Fibroblast of lung (primary cell): ENCODE measurements at regions not wholly inside any gene's neighbourhood (a gene's known extent, or its start where the extent isn't known, plus 50 kb on each side); places are given as distances from the start of the nearest gene placed in this dataset.

Experiments
- EZH2 ChIP-seq: IDR thresholded peaks from 2 replicates; pipeline ENCODE4 v1.5.1; 2012; ENCODE audit warnings: low read length, control low read depth, mild to moderate bottlenecking; ENCODE audit errors: missing control alignments
- TF ChIP-seq, protein P1 (sequence below), 2 donors: IDR thresholded peaks in 1 of 2; conservative IDR thresholded peaks in 1 of 2; 1 replicate in 1 of 2; 2 replicates in 1 of 2; pipeline ENCODE4 v1.5.1; 2011 to 2012; ENCODE audit warnings: low read length in 2 of 2, control low read depth in 1 of 2, inconsistent platforms in 1 of 2, low read depth in 1 of 2, mild to moderate bottlenecking in 1 of 2

DNA sequence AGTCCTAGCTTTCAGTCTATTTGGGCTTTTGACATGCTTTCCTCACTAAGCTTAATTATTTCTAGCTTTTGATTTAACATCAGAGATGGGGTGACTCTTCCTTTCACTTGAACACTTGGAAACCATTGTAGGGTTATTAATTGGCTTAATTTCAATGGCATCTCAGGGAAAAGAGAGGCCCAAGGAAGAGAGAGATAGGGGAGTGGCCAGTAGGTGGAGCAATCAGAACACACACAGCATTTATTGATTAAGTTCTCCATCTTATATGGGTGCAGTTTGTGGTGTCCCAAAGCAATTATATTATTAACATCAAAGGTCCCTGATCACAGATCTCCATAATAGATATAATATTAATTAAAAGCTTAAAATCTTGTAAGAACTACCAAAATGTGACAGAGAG lies 1466.1 kb upstream of the SEL1L start:
- TF ChIP-seq, protein P1, sequence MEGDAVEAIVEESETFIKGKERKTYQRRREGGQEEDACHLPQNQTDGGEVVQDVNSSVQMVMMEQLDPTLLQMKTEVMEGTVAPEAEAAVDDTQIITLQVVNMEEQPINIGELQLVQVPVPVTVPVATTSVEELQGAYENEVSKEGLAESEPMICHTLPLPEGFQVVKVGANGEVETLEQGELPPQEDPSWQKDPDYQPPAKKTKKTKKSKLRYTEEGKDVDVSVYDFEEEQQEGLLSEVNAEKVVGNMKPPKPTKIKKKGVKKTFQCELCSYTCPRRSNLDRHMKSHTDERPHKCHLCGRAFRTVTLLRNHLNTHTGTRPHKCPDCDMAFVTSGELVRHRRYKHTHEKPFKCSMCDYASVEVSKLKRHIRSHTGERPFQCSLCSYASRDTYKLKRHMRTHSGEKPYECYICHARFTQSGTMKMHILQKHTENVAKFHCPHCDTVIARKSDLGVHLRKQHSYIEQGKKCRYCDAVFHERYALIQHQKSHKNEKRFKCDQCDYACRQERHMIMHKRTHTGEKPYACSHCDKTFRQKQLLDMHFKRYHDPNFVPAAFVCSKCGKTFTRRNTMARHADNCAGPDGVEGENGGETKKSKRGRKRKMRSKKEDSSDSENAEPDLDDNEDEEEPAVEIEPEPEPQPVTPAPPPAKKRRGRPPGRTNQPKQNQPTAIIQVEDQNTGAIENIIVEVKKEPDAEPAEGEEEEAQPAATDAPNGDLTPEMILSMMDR (conservative IDR thresholded peaks at IDR 0.05 in 1 of 2, IDR thresholded peaks at IDR 0.05 in 1 of 2; ENCODE audit: low read depth in 1 of 2, low read length in 2 of 2): peak; percentile 22 to 41
- TF ChIP-seq EZH2: no peak
